ENCODE measurements at regions not wholly inside any gene's neighbourhood (a gene's known extent, or its start where the extent isn't known, plus 50 kb on each side); places are given as distances from the start of the nearest gene placed in this dataset.
"Not testable (repeated sequence)": the region's sequence is repeated elsewhere in the genome, so short reads cannot be mapped to it uniquely, and the experiment has no call there.

DNA sequence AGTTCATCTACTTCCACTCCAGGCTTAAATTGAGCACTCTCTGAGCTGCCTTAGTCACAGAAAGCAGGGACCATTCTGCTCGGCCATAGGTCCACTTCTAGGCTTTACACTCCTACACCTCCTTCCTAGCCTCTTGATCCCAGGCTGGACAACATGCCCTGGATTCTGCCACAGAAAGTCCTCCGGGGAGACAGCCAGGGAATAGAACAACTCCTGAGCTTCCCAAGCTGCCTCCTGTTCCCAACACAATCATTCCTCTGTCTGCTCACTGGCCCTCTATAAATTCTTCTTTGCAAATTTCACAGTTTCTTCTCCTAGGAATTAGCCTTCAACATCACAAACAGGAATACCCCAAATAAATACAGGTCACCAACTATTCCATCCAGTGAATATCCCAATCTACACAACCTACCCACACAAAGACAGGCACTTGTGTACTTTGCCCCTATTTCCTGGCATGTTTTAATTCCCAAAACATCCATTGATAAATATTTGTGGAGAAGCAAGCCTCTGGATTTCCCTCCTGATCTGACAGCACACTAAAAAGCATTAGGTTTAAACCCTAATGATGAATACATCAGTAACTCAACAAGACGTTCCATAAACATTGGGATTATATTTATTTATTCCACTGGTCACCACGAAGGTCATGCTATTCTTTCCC lies 125.5 kb downstream of the ENC1 start:
- H4K20me1 ChIP-seq (ENCODE audit: insufficient read depth) = no peaks in the 10 kb centered on the region
- no peak for TF ChIP-seq MXI1 (conservative IDR thresholded peaks at IDR 0.05; ENCODE audit: poor library complexity, severe bottlenecking)
- TF ChIP-seq, protein P1, sequence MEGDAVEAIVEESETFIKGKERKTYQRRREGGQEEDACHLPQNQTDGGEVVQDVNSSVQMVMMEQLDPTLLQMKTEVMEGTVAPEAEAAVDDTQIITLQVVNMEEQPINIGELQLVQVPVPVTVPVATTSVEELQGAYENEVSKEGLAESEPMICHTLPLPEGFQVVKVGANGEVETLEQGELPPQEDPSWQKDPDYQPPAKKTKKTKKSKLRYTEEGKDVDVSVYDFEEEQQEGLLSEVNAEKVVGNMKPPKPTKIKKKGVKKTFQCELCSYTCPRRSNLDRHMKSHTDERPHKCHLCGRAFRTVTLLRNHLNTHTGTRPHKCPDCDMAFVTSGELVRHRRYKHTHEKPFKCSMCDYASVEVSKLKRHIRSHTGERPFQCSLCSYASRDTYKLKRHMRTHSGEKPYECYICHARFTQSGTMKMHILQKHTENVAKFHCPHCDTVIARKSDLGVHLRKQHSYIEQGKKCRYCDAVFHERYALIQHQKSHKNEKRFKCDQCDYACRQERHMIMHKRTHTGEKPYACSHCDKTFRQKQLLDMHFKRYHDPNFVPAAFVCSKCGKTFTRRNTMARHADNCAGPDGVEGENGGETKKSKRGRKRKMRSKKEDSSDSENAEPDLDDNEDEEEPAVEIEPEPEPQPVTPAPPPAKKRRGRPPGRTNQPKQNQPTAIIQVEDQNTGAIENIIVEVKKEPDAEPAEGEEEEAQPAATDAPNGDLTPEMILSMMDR (IDR thresholded peaks at IDR 0.05; ENCODE audit: poor library complexity, severe bottlenecking) = no peak
- no peak for TF ChIP-seq EZH2 (IDR thresholded peaks at IDR 0.05; ENCODE audit: borderline replicate concordance, insufficient read depth, low read length, poor library complexity, severe bottlenecking)
- TF ChIP-seq RAD21 (conservative IDR thresholded peaks at IDR 0.05) = no peak
- no peak for TF ChIP-seq POLR2AphosphoS5 (IDR thresholded peaks at IDR 0.05)
- no peak for TF ChIP-seq TAF1 (IDR thresholded peaks at IDR 0.05; ENCODE audit: low read depth)
- no peak for TF ChIP-seq EP300 (conservative IDR thresholded peaks at IDR 0.05; ENCODE audit: poor library complexity, severe bottlenecking)
- no peak for TF ChIP-seq SMC3 (conservative IDR thresholded peaks at IDR 0.05; ENCODE audit: poor library complexity)
- TF ChIP-seq, protein P2, sequence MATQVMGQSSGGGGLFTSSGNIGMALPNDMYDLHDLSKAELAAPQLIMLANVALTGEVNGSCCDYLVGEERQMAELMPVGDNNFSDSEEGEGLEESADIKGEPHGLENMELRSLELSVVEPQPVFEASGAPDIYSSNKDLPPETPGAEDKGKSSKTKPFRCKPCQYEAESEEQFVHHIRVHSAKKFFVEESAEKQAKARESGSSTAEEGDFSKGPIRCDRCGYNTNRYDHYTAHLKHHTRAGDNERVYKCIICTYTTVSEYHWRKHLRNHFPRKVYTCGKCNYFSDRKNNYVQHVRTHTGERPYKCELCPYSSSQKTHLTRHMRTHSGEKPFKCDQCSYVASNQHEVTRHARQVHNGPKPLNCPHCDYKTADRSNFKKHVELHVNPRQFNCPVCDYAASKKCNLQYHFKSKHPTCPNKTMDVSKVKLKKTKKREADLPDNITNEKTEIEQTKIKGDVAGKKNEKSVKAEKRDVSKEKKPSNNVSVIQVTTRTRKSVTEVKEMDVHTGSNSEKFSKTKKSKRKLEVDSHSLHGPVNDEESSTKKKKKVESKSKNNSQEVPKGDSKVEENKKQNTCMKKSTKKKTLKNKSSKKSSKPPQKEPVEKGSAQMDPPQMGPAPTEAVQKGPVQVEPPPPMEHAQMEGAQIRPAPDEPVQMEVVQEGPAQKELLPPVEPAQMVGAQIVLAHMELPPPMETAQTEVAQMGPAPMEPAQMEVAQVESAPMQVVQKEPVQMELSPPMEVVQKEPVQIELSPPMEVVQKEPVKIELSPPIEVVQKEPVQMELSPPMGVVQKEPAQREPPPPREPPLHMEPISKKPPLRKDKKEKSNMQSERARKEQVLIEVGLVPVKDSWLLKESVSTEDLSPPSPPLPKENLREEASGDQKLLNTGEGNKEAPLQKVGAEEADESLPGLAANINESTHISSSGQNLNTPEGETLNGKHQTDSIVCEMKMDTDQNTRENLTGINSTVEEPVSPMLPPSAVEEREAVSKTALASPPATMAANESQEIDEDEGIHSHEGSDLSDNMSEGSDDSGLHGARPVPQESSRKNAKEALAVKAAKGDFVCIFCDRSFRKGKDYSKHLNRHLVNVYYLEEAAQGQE (IDR thresholded peaks at IDR 0.05; ENCODE audit: borderline replicate concordance) = no peak
- no peaks in the 10 kb centered on the region for H3K27me3 ChIP-seq (ENCODE audit: insufficient read depth, low read depth, low read length)
- no peak overlapping the region for H3K9ac ChIP-seq (ENCODE audit: low read length)
- no peak overlapping the region for H3K4me2 ChIP-seq (ENCODE audit: low read length)
- no peak overlapping the region for H3K27ac ChIP-seq (ENCODE audit: low read length)
- H3K9me2 ChIP-seq (ENCODE audit: insufficient read depth, low read length) = no peaks in the 10 kb centered on the region
- no peaks in the 10 kb centered on the region for H3K36me3 ChIP-seq (ENCODE audit: insufficient read depth, low read length)
- H3K9me3 ChIP-seq (ENCODE audit: low read length) = no peaks in the 10 kb centered on the region
- H3K4me3 ChIP-seq (ENCODE audit: low read length) = no peak overlapping the region
- no peaks in the 10 kb centered on the region for H3K79me2 ChIP-seq (replicated peaks; ENCODE audit: insufficient read depth, low read length)
- H3F3A ChIP-seq (ENCODE audit: insufficient read depth, low read length, poor library complexity, severe bottlenecking) = no peaks in the 10 kb centered on the region
- H2AFZ ChIP-seq (ENCODE audit: low read depth, low read length) = no peak overlapping the region

DNA sequence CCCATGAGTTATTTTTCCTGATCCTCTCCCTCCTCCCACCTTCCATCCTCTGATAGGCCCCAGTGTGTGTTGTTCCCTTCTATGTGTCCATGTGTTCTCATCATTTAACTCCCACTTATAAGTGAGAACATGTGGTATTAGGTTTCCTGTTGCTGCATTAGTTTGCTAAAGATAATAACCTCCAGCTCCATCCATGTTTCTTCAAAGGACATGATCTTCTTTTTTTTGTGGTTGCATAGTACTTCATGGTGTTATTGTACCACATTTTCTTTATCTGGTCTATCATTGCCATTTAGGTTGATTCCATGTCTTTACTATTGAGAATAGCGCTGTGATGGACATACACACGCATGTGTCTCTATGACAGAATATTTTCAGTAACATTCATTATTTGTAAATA lies 128.8 kb downstream of the ENC1 start:
- not testable (repeated sequence) for H2AFZ ChIP-seq (ENCODE audit: low read depth, low read length); H3K9ac ChIP-seq (ENCODE audit: low read length); H3K4me3 ChIP-seq (ENCODE audit: low read length); H3K9me2 ChIP-seq (ENCODE audit: insufficient read depth, low read length); H3K27me3 ChIP-seq (ENCODE audit: insufficient read depth, low read depth, low read length); H3K27ac ChIP-seq (ENCODE audit: low read length); H3K4me2 ChIP-seq (ENCODE audit: low read length); H4K20me1 ChIP-seq (ENCODE audit: insufficient read depth); H3K79me2 ChIP-seq (replicated peaks; ENCODE audit: insufficient read depth, low read length); H3K9me3 ChIP-seq (ENCODE audit: low read length); H3F3A ChIP-seq (ENCODE audit: insufficient read depth, low read length, poor library complexity, severe bottlenecking); H3K36me3 ChIP-seq (ENCODE audit: insufficient read depth, low read length)
